ENCODE measurements at regions not wholly inside any gene's neighbourhood (a gene's known extent, or its start where the extent isn't known, plus 50 kb on each side); places are given as distances from the start of the nearest gene placed in this dataset.

GRCh38 chr15:69553686-69554085, 101.1 kb downstream of the RPLP1 start:
- FAIRE-seq (no peak), DNase-seq (ENCODE audit: insufficient read length, low spot score) (no peak)
- no peak for TF ChIP-seq CTCF (IDR thresholded peaks at IDR 0.05; ENCODE audit: insufficient read depth, missing control alignments)

- no peak for TF ChIP-seq CTCF (IDR thresholded peaks at IDR 0.05; ENCODE audit: insufficient read depth, missing control alignments)
- FAIRE-seq = no peak
- DNase-seq (ENCODE audit: insufficient read length, low spot score) = no peak
Measured at GRCh38 chr15:69554279-69554961, 101.8 kb downstream of the RPLP1 start.

- DNase-seq (ENCODE audit: insufficient read length, low spot score) (no peak), FAIRE-seq (no peak)
Measured at GRCh38 chr15:69555080-69555479, 102.5 kb downstream of the RPLP1 start.

GRCh38 chr15:69556344-69556743, 103.7 kb downstream of the RPLP1 start:
- DNase-seq (ENCODE audit: insufficient read length, low spot score) (no peak), FAIRE-seq (no peak)
- no peak for TF ChIP-seq CTCF (IDR thresholded peaks at IDR 0.05; ENCODE audit: insufficient read depth, missing control alignments)

More at GRCh38 chr15:69555080-69555479, 102.5 kb downstream of the RPLP1 start:
- TF ChIP-seq CTCF (IDR thresholded peaks at IDR 0.05; ENCODE audit: insufficient read depth, missing control alignments) = no peak

- peak; percentile 46 for FAIRE-seq
- no peak for DNase-seq (ENCODE audit: insufficient read length, low spot score)
- TF ChIP-seq CTCF (IDR thresholded peaks at IDR 0.05; ENCODE audit: insufficient read depth, missing control alignments) = no peak
Measured at GRCh38 chr15:69557020-69557706, 104.5 kb downstream of the RPLP1 start.

GRCh38 chr15:69557707-69558409, 105.2 kb downstream of the RPLP1 start:
- FAIRE-seq (no peak), DNase-seq (ENCODE audit: insufficient read length, low spot score) (peak; percentile 51)
- no peak for TF ChIP-seq CTCF (IDR thresholded peaks at IDR 0.05; ENCODE audit: insufficient read depth, missing control alignments)

Measured in D721Med (cell line).